Natural killer cell (primary cell): ENCODE measurements at regions not wholly inside any gene's neighbourhood (a gene's known extent, or its start where the extent isn't known, plus 50 kb on each side); places are given as distances from the start of the nearest gene placed in this dataset.
A peak's percentile ranks its signal among the peaks of the same experiment; 100 is the strongest.

Source experiments
- ATAC-seq, 3 donors: fragments of 150-1000 bp in 2 of 3; fragments of 200-7000 bp in 1 of 3; cut with Tn5 transposase; 1 replicate in 1 of 3; 2 replicates in 2 of 3; pipeline ENCODE4 v1.10.0; 2021; ENCODE audit warnings: mild to moderate bottlenecking in 2 of 3, moderate library complexity in 2 of 3
- DNase-seq, 2 donors: peaks; one replicate each; pipeline versions ENCODE4 v3.0.0 to v3.0.0-alpha.2; 2013 to 2021; ENCODE audit warnings: mixed read lengths in 1 of 2
- H3K27ac ChIP-seq: one replicate; pipeline ENCODE4 v1.5.1; 2013; ENCODE audit warnings: mild to moderate bottlenecking, low read length
- H3K27me3 ChIP-seq: one replicate; pipeline ENCODE4 v1.6.1; 2013; ENCODE audit warnings: low read length; ENCODE audit not compliant: control insufficient read depth, insufficient read depth
- H3K36me3 ChIP-seq: one replicate; pipeline ENCODE4 v1.6.1; 2013; ENCODE audit warnings: low read length; ENCODE audit not compliant: control insufficient read depth, insufficient read depth
- H3K4me1 ChIP-seq: one replicate; pipeline ENCODE4 v1.6.1; 2013; ENCODE audit warnings: low read length; ENCODE audit not compliant: control insufficient read depth, insufficient read depth
- H3K4me3 ChIP-seq: one replicate; pipeline ENCODE4 v1.5.1; 2013; ENCODE audit warnings: low read length
- H3K9me3 ChIP-seq: one replicate; pipeline ENCODE4 v1.6.1; 2013; ENCODE audit warnings: low read length; ENCODE audit not compliant: control insufficient read depth, insufficient read depth
- H3K27ac Mint-ChIP-seq, 2 donors: one replicate each; pipeline ENCODE4 v1.8.0; 2022; ENCODE audit warnings: mild to moderate bottlenecking in 2 of 2, mixed read lengths in 2 of 2, moderate library complexity in 1 of 2
- H3K27me3 Mint-ChIP-seq, 2 donors: one replicate each; pipeline ENCODE4 v1.8.0; 2022; ENCODE audit warnings: low read depth in 2 of 2, mixed read lengths in 2 of 2
- H3K36me3 Mint-ChIP-seq: one replicate; pipeline ENCODE4 v1.8.0; 2022; ENCODE audit warnings: mixed read lengths
- H3K4me1 Mint-ChIP-seq, 2 donors: one replicate each; pipeline ENCODE4 v1.8.0; 2022; ENCODE audit warnings: mixed read lengths in 2 of 2
- H3K4me3 Mint-ChIP-seq: one replicate; pipeline ENCODE4 v1.8.0; 2022; ENCODE audit warnings: mild to moderate bottlenecking, moderate library complexity, mixed read lengths
- H3K9me3 Mint-ChIP-seq, 2 donors: one replicate each; pipeline ENCODE4 v1.8.0; 2022; ENCODE audit warnings: mixed read lengths in 2 of 2
- WGBS: methylation state at CpG from one replicate; pipeline ENCODE4 v1.1.7; 2013; ENCODE audit warnings: missing lambda C conversion rate; ENCODE audit not compliant: insufficient coverage; 5-methylcytosine and 5-hydroxymethylcytosine counted together
- intact Hi-C: fragments of 100-400 bp; cut with micrococcal nuclease; formaldehyde crosslinking; loops from one replicate; pipeline ENCODE4 v1.14.2; 2022
- TF ChIP-seq, protein P1 (sequence below): fragments of 200-600 bp; IDR thresholded peaks from one replicate; pipeline ENCODE4 v1.8.0; 2022; ENCODE audit warnings: antibody characterized with exemption

DNA sequence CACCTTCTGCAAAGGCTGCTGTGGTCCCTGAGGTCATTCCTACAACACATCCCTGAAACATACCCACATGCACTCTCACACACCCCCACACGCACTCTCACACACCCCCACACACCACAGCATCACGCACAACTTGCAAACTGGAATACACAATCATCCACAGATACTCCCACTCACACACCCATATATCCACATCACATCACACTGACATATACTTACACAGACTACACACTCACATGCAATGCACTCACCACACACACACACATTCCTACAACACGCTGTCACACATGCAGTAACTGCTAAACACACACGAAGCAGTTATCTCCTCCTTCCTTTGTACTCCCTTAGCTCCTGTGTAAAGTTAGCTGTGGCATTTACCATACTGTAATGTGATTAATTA lies 57.1 kb upstream of the PKDCC start:
- H3K36me3 Mint-ChIP-seq, result no peaks in the 10 kb centered on the region
- intact Hi-C loops, result no loop called here
- peaks cover 13 to 22% of the 10 kb centered on the region in 2 donors for H3K27me3 Mint-ChIP-seq
- no peak overlapping the region for H3K4me3 ChIP-seq
- ATAC-seq, result peak in 1 of 3 donors; percentile 19
- H3K36me3 ChIP-seq, result no peaks in the 10 kb centered on the region
- no peak overlapping the region for H3K27ac ChIP-seq
- no peaks in the 10 kb centered on the region for H3K27me3 ChIP-seq
- no peak for DNase-seq
- 79% methylated on average over 4 of the region's 4 CpGs for WGBS
- TF ChIP-seq, protein P1, sequence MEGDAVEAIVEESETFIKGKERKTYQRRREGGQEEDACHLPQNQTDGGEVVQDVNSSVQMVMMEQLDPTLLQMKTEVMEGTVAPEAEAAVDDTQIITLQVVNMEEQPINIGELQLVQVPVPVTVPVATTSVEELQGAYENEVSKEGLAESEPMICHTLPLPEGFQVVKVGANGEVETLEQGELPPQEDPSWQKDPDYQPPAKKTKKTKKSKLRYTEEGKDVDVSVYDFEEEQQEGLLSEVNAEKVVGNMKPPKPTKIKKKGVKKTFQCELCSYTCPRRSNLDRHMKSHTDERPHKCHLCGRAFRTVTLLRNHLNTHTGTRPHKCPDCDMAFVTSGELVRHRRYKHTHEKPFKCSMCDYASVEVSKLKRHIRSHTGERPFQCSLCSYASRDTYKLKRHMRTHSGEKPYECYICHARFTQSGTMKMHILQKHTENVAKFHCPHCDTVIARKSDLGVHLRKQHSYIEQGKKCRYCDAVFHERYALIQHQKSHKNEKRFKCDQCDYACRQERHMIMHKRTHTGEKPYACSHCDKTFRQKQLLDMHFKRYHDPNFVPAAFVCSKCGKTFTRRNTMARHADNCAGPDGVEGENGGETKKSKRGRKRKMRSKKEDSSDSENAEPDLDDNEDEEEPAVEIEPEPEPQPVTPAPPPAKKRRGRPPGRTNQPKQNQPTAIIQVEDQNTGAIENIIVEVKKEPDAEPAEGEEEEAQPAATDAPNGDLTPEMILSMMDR, result no peak
- H3K9me3 ChIP-seq, result no peaks in the 10 kb centered on the region
- H3K4me3 Mint-ChIP-seq, result no peak overlapping the region
- no peaks in the 10 kb centered on the region for H3K4me1 ChIP-seq
- H3K9me3 Mint-ChIP-seq, result no peaks in the 10 kb centered on the region
- H3K27ac Mint-ChIP-seq, result no peak overlapping the region
- H3K4me1 Mint-ChIP-seq, result no peaks in the 10 kb centered on the region

DNA sequence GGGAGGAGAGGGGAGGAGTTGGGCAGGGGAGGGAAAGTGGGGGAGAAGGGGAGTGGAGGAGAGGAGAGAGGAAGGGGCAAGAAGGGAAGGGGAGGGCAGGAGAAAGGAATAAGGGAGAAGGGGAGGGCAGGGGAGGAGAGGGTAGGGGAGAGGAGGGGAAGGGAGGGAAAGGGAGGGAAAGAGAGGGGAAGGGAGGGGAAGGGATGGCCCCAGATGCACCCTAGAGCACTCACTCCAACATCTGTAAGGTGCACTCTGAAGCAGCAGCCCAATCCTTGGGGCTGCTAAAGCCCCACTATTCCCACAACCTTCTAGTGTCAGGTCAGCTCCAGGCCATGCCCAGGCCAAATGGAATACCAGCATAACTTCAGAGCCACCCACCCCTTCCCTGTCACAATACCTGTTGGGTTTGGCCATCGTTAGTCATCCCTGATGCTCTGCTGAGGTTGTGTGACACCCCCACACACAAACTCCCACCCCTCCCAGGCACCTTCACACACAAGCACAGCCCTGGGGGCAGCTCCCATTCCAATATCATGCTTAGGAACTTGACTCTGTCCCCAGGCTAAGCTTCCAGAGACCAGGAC lies 55.7 kb upstream of the PKDCC start:
- TF ChIP-seq, protein P1, result no peak
- Histone ChIP-seq H3K36me3 (no peaks in the 10 kb centered on the region), H3K9me3 (no peaks in the 10 kb centered on the region), H3K27ac (no peak overlapping the region), H3K4me3 (no peak overlapping the region), H3K27me3 (no peaks in the 10 kb centered on the region), H3K4me1 (no peaks in the 10 kb centered on the region)
- H3K9me3 Mint-ChIP-seq, result no peaks in the 10 kb centered on the region
- no peak overlapping the region for H3K4me3 Mint-ChIP-seq
- WGBS, result 77% methylated on average over 1 of the region's 1 CpG
- DNase-seq, result no peak
- H3K27me3 Mint-ChIP-seq, result peaks cover 12 to 19% of the 10 kb centered on the region in 2 donors
- H3K27ac Mint-ChIP-seq, result no peak overlapping the region
- intact Hi-C loops, result no loop called here
- no peaks in the 10 kb centered on the region for H3K36me3 Mint-ChIP-seq
- no peaks in the 10 kb centered on the region for H3K4me1 Mint-ChIP-seq
- ATAC-seq, result no peak

DNA sequence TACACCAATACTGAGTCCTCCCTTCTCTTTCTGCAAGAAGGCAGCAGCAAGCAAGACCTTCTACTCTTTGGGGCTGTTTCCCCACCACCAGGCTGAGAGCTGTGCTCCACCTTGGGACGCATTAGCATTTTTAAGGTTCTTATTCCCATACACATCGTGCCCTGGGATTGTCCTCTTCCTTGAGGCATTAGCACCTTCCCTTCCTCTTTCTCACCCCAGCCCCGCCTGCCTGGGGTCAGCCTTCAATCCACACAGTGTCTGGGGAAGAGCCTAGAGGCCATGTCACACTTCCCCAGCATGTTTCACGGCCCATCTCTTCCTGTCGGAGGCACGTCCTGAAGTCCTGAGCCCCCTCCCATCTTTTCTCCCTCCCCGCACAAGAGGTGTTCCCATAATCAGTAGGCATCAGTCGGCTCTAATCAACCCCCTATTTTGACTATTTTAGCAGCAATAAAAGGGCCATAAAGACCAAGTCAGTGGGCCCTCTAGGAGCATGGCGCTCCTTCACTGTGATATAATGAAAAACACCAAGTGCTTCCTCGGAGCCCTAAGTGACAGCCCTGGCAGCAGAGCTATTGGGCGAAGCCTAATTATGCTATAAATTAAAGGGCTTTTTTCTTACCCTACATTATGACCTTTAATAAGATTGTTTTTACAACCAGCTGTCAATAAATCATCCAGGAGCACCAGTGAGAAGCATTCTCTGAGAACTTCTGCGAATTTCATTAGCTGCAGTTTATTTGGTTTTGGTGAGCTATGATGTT lies 55.0 kb upstream of the PKDCC start:
- Histone ChIP-seq H3K4me1 (no peaks in the 10 kb centered on the region), H3K27me3 (no peaks in the 10 kb centered on the region), H3K36me3 (no peaks in the 10 kb centered on the region), H3K27ac (no peak overlapping the region), H3K4me3 (no peak overlapping the region), H3K9me3 (no peaks in the 10 kb centered on the region)
- intact Hi-C loops, result no loop called here
- Mint-ChIP-seq H3K27me3 (peaks cover 13 to 19% of the 10 kb centered on the region in 2 donors), H3K4me3 (no peak overlapping the region), H3K9me3 (no peaks in the 10 kb centered on the region), H3K27ac (no peak overlapping the region), H3K36me3 (no peaks in the 10 kb centered on the region), H3K4me1 (no peaks in the 10 kb centered on the region)
- DNase-seq (no peak), ATAC-seq (no peak)
- TF ChIP-seq, protein P1, result no peak
- whole genome bisulfite sequencing, result 81% methylated on average over 9 of the region's 12 CpGs
